ENCODE measurements at regions not wholly inside any gene's neighbourhood (a gene's known extent, or its start where the extent isn't known, plus 50 kb on each side); places are given as distances from the start of the nearest gene placed in this dataset.
A peak's percentile ranks its signal among the peaks of the same experiment; 100 is the strongest.
"Not testable (repeated sequence)": the region's sequence is repeated elsewhere in the genome, so short reads cannot be mapped to it uniquely, and the experiment has no call there.

DNA sequence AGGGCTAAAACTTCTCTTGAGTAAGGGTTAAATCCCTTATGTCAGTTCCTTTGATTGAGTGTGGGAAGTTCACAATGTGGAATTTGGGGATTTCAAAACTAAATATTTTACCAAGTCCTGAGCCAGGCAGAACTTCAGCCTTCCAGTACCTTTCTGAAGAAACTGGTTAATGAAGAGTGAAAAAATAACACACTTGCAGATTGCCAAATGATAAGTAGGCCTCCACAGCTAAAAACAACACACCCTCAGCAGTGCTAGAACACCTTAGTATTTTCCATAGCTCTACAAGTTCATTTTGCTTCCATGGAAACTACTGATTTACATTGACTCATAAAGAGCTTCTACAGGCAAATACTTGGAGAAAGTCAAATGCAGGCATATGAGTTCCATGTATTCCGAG is 326.8 kb downstream of the ZNF674 start:
- DNase-seq: no peak

DNA sequence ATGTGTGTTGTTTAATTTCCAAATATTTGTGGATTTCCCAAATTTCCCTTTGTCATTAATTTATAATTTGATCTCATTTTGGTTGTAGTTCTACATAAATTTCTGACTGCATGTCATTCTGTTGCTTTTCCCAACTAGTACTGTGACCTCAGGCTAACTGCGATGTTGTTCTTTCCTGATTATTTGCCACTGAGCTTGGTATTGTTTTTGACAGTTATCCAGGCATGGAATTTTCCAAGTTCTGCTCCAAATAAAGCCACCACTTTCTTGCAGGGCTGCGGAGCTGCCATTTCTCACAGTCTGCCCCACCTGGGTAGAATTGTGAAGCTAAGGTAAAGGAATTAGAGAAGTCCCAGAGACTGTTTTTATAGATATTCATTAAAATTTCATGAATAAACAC is 328.8 kb downstream of the ZNF674 start:
- DNase-seq: no peak

DNA sequence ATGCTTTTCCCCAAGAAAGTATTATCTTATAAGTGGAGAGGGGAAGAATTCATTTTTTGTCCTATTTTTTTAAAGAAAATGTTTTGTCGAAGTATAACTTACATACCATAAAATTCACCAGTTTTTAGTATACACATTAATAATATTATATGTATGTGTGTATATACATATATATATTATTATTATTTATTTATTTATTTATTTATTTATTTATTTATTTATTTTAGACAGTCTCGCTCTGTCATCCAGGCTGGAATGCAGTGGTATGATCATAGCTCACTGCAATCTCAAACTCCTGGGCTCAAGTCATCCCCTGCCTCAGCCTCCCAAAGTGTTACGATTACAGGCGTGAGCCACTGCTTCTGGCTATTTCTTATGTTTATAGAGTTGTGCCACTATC is 334.1 kb downstream of the ZNF674 start:
- no peak for DNase-seq

DNA sequence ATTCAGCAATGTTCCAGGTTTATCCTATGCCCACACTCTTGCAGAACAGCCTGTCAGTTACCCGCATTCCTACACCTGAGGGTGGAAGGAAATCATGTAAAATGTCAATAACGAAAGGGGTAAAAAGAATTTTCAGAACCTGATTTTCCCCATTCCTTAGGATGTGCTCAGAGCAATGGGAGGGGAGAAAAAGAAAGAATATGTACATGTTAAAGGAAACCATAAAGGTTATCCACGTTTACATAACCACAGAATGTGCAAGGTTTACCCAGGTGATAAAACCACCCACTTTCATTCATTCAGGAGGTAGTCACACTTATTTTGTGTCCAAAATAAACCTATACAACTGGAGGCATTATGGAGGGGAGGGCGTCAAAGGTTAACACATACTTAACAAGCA is 335.5 kb downstream of the ZNF674 start:
- DNase-seq: no peak

DNA sequence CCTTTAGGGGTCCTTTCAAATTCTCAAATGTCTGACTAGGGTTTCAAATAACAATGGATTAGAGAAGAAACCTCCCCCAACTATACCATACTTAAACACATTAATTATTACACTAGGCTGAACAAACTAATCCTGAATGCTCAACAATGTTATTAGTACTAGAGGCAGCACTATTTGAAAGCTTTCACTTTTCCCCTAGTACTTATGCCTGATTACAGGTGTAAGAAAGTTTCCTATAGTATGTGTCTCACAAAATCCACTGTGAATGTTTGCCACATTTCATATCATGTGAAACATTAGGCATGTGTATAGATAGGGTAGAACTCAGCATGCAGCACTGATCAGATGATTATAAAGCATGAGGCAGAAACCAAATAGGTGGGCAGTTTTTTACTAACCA is 336.2 kb downstream of the ZNF674 start:
- no peak for DNase-seq

GRCh38 chrX:46208225-46208854 is 336.9 kb downstream of the ZNF674 start:
- DNase-seq: peak; percentile 77

DNA sequence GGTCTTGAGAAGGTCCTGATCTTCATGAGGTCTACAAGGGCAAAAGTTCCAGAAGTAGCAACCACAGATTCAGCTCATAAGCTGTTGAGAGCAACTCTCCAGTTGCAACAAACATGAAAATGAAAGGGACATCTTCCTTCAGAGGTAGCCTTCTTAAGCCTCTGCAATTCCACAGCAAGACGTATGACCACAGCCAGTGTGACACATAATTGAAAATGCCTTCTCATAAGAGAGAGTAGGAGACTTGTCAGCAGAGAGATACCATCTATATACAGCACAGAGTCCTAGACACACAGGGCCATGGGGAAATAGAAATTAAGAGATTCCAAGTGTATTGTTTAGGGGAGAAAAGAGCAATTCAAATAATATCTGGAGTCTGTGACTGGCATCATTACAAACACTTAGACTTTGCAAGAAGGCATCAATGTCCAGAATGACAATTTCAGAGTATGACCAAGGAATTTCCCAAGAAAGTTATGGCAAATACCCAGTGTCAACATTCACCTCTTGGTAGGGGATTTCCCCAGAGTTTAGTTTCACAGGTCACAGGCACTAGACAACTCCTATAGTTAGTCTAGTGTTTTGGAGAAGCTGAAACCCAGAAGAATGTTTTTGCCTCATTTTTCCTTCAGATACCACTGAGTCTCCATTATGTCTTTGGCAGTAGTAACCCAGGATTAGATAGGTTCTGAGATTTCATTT is 340.3 kb downstream of the ZNF674 start:
- DNase-seq: no peak

GRCh38 chrX:46202733-46203514 is 342.3 kb downstream of the ZNF674 start:
- DNase-seq: no peak

GRCh38 chrX:46200413-46200812 is 344.8 kb downstream of the ZNF674 start:
- DNase-seq: peak; percentile 51

DNA sequence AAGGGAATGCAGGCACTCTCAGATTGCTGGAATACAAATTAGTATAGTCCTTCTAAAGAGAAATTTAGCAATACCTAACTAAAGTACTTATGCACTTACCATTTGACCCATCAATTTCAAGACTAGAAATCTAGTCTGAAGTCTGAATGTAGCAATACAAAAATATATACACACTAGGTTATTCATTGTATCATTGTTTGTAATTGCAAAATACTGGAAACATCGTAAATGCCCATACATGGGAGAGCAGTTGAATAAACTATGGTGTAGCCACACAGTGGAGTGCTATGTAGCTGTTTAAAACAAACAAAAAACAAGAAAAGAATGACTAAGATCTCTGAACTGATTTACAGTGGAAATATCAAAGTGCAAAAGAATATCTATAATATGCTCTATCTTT is 346.4 kb downstream of the ZNF674 start:
- no peak for DNase-seq

DNA sequence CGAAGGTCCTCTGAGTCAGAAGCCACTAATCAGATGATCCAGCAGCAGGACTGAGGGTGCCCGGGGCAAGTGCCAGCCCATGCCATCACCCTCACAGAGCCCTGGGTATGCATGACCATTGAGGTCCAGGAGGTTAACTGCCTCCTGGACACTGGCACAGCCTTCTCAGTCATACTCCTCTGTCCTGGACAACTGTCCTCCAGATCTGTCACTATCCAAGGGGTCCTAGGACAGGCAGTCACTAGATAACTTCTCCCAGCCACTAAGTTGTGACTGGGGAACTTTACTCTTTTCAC is 358.5 kb downstream of the ZNF674 start:
- DNase-seq: not testable (repeated sequence)

DNA sequence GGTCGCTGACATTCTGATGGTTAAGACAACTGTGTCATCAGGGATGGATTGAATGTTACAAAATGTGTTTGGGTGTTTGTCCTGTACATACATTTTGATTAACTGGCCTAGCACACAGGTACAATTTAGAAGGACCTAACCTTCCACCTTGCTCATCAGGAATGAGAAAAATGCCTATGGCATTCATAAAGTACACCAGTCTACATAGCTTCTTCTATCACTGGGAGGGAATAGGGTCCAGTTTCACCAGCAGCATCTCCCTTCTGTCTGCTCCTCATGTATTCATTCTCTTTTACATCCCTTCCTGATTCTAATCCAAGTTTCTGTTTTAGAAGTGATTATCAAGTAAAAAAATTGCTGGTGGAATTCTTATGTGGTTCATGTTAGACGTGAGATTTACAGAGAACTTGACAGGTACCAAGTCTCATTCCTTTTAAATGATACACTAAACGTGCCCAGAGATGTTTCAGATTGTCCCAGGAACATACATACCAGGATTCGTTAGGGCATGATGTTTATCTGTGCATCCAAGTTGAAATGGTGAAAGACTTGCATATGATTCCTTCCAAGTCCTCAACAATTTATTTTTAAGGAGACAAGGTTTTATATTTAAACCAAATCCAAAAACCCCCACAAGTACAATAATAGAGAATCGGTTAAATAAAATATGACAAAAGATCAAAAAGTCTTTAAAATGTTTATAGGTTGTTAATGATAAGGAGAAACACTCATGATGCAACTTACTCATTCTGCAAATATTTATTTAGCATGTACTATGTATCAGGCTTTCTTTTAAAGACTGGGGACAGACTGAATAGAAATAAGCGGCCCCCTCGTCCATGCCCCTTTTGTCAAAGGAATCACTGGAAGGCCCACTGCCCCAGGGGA is 359.1 kb downstream of the ZNF674 start:
- no peak for DNase-seq

- DNase-seq: no peak
These were observed 360.5 kb downstream of the ZNF674 start for GRCh38 chrX:46184749-46185148.

GRCh38 chrX:46180258-46180687 is 364.9 kb downstream of the ZNF674 start:
- peak; percentile 97 for DNase-seq

- DNase-seq: no peak
These were observed 365.5 kb downstream of the ZNF674 start for GRCh38 chrX:46179748-46180147.

DNA sequence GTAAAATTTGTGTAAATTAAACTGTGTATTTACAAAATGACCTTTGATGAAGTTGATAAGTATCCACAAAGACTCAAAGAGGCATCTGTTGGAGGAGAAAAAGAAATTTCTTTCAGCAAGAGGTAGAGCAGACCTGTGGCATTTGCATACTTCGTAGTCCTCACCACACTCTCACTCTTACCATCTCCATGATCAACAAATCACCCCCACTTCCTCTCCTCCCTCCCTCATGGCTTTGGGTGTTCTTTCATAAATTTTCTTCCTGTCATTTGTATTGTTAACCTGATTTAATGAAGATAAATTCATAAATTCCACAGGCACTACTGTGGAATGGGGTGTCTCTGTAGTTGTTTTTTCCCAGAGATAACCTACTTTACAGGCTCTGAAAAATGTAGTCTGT is 366.5 kb downstream of the ZNF674 start:
- peak; percentile 18 for DNase-seq

DNA sequence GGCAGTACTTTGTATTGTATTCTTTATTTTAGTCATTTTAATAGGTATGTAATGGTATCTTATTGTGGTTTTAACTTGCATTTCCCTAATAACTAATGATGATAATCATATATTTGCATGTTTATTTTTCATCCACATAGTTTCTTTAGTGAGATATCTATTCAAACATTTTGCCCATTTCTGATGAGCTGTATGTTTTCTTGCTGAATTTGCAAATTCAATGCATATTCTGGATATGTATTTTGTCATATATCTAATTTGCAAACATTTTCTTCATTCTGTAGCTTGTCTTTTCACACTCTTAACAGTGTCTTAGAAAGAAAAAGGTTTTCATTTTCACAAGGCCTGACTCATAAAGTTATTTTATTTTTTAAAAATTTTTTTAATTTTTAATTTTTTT is 372.1 kb downstream of the ZNF674 start:
- DNase-seq: no peak

GRCh38 chrX:46171457-46171856 is 373.8 kb downstream of the ZNF674 start:
- DNase-seq: not testable (repeated sequence)

DNA sequence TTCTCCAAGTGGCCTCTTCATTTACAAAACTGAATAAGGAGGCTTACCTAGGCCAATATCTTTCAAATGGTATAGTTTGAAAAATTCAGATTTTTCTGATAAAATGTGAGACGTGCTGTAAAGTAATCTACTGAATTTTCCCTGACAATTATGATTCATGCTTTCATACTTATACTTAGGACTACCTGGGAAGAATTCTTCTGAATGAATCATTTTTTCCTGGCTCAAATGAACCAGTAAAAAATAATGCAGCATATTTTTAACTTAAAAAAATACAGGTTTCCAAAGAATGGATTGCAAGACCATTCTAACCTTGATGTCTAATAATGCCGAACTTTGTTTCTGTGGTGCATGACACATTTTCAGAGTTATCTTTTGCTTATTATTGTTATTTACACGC is 375.4 kb downstream of the ZNF674 start:
- peak; percentile 28 for DNase-seq

DNA sequence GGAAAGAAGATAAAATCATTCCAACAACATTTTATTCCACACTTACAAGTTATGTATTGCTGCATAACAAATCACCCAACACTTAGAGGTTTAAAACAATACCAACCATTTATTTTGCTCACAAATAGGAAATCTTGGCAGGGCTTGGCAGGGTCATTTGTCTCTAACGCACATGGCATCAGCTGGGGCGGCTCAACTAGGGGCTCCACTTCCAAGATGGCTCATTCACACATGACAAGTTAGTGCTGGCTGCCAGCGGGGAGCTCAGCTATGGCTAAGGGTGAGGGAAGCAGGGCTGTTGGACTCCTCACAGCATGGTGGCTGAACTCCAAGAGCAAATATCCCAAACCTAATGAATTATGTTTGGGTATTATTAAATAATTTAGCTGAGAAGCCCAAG is 377.0 kb downstream of the ZNF674 start:
- no peak for DNase-seq

DNA sequence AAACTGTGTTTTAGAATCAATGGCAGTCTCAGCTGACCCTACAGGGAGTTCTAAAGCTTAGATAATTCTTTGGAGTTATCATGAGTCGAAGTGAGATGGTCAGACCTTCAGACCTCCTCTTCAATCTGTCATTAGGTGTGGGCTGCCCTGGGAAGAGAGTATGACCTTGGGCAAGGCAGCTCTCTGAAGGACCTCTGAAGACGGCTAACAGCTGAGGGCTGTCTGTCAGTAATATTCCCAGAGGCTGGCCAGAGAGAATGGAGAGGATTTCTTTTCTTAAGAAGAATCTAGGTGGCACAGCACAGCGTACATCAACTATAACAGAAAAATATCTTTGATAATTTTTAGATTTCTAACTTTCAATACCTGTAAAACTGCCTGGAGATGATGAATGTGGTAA is 379.4 kb downstream of the ZNF674 start:
- no peak for DNase-seq

DNA sequence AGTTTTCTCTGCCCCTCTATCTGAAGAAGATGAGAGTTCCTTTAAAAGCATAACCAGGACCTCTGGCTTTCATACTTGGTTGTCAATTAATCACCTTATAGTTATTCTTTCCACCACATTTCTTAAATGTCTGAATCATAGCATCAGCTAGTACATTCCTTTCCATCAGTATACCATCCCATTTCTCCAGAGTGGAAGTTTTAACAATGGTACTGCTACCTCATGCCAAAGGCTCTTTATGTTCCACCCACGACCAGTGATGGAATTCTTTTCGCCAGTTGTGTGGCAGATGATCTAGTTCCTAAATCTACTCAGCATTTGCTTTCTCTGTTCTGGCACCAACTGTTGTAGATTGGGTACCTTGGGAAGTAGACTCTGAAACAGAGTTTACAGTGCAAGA is 379.8 kb downstream of the ZNF674 start:
- DNase-seq: peak; percentile 74

GRCh38 chrX:46152756-46153155 is 392.5 kb downstream of the ZNF674 start:
- no peak for DNase-seq
